Neural progenitor cell (in vitro differentiated cells): ENCODE measurements at regions not wholly inside any gene's neighbourhood (a gene's known extent, or its start where the extent isn't known, plus 50 kb on each side); places are given as distances from the start of the nearest gene placed in this dataset.

Experiments used
- DNase-seq: peaks from one replicate; pipeline ENCODE4 v3.0.0-alpha.2; 2016; ENCODE audit warnings: low spot score
- H2AFZ ChIP-seq: fragments of 200-600 bp; sonication (generic); replicated peaks from 2 replicates; pipeline ENCODE4 v1.6.1; 2016; ENCODE audit warnings: antibody characterized with exemption
- H3F3A ChIP-seq: fragments of 200-600 bp; sonication (generic); 2 replicates; pipeline ENCODE4 v1.6.1; 2016; ENCODE audit warnings: antibody characterized with exemption, low read depth
- H3K27ac ChIP-seq: fragments of 200-600 bp; sonication (generic); 2 replicates; pipeline ENCODE4 v1.5.1; 2016; ENCODE audit warnings: mild to moderate bottlenecking
- H3K27me3 ChIP-seq: fragments of 200-600 bp; sonication (generic); 2 replicates; pipeline ENCODE4 v1.6.1; 2016; ENCODE audit warnings: mild to moderate bottlenecking, moderate library complexity
- H3K36me3 ChIP-seq: fragments of 200-600 bp; sonication (generic); 2 replicates; pipeline ENCODE4 v1.5.1; 2016
- H3K4me1 ChIP-seq: fragments of 200-600 bp; sonication (generic); 2 replicates; pipeline ENCODE4 v1.6.1; 2016; ENCODE audit warnings: mixed run types
- H3K4me2 ChIP-seq: fragments of 200-600 bp; sonication (generic); 2 replicates; pipeline ENCODE4 v1.6.1; 2016
- H3K4me3 ChIP-seq: fragments of 200-600 bp; sonication (generic); 2 replicates; pipeline ENCODE4 v1.5.1; 2016
- H3K79me2 ChIP-seq: fragments of 200-600 bp; sonication (generic); 2 replicates; pipeline ENCODE4 v1.6.1; 2016; ENCODE audit warnings: low read depth
- H3K9ac ChIP-seq: fragments of 200-600 bp; sonication (generic); 2 replicates; pipeline ENCODE4 v1.6.1; 2016
- H3K9me3 ChIP-seq: fragments of 200-600 bp; sonication (generic); 2 replicates; pipeline ENCODE4 v1.5.1; 2016; ENCODE audit warnings: low read depth
- H4K20me1 ChIP-seq: fragments of 200-600 bp; sonication (generic); 2 replicates; pipeline ENCODE4 v1.6.1; 2016; ENCODE audit warnings: low read depth
- H3K27ac Mint-ChIP-seq: 3 replicates; pipeline ENCODE4 v1.8.0; 2021; ENCODE audit warnings: mixed read lengths
- H3K27me3 Mint-ChIP-seq: 2 replicates; pipeline ENCODE4 v1.8.0; 2022; ENCODE audit warnings: low read depth, mild to moderate bottlenecking, inconsistent platforms, moderate library complexity, mixed read lengths; ENCODE audit not compliant: insufficient read depth
- H3K36me3 Mint-ChIP-seq: 3 replicates; pipeline ENCODE4 v1.8.0; 2021; ENCODE audit warnings: mixed read lengths
- H3K4me1 Mint-ChIP-seq: 3 replicates; pipeline ENCODE4 v1.8.0; 2021; ENCODE audit warnings: mixed read lengths
- H3K4me3 Mint-ChIP-seq: 3 replicates; pipeline ENCODE4 v1.8.0; 2021; ENCODE audit warnings: mild to moderate bottlenecking, moderate library complexity, mixed read lengths
- H3K9me3 Mint-ChIP-seq: 3 replicates; pipeline ENCODE4 v1.8.0; 2020; ENCODE audit warnings: mixed read lengths
- EZH2 ChIP-seq: fragments of 200-600 bp; sonication (generic); IDR thresholded peaks from 2 replicates; pipeline ENCODE4 v1.6.1; 2017; ENCODE audit warnings: antibody characterized with exemption, mild to moderate bottlenecking, moderate library complexity
- EZH2phosphoT487 ChIP-seq: fragments of 200-600 bp; sonication (generic); IDR thresholded peaks from 2 replicates; pipeline ENCODE4 v1.6.1; 2017; ENCODE audit warnings: antibody characterized with exemption
- TF ChIP-seq, protein P1 (sequence below): fragments of 200-600 bp; sonication (generic); IDR thresholded peaks from 2 replicates; pipeline ENCODE4 v1.5.1; 2017; ENCODE audit warnings: antibody characterized with exemption, mild to moderate bottlenecking

DNA sequence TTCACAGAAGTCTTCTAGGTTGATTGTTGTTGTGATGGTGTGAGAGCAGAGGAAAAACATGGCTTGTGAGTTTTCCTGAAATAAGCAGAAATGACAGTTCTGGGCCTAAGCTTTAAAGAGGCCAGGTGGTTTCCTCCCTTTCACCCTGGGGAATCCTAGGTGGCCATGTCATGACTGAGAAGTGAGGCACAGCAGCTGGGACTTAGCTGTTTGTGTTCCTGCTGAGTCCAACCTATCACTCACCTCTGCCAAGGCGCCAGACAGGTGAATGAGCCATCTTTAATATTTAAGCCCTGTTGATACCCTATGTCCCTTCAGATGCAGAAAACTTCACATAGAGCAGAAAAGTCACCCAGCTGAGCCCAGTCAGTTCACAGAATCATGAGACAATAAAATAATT lies 384.4 kb downstream of the SLC4A3 start:
- no peaks in the 10 kb centered on the region for H4K20me1 ChIP-seq
- Mint-ChIP-seq H3K27me3 (no peaks in the 10 kb centered on the region), H3K27ac (no peak overlapping the region), H3K4me1 (no peaks in the 10 kb centered on the region), H3K36me3 (no peaks in the 10 kb centered on the region), H3K9me3 (peaks cover 6% of the 10 kb centered on the region), H3K4me3 (no peak overlapping the region)
- no peaks in the 10 kb centered on the region for H3K9me3 ChIP-seq
- H3K9ac ChIP-seq, result no peak overlapping the region
- H3K4me2 ChIP-seq, result no peak overlapping the region
- no peak for DNase-seq
- no peaks in the 10 kb centered on the region for H3F3A ChIP-seq
- no peaks in the 10 kb centered on the region for H3K36me3 ChIP-seq
- no peak overlapping the region for H3K4me3 ChIP-seq
- no peak overlapping the region for H2AFZ ChIP-seq
- no peak for TF ChIP-seq EZH2phosphoT487
- no peak for TF ChIP-seq EZH2
- TF ChIP-seq, protein P1, sequence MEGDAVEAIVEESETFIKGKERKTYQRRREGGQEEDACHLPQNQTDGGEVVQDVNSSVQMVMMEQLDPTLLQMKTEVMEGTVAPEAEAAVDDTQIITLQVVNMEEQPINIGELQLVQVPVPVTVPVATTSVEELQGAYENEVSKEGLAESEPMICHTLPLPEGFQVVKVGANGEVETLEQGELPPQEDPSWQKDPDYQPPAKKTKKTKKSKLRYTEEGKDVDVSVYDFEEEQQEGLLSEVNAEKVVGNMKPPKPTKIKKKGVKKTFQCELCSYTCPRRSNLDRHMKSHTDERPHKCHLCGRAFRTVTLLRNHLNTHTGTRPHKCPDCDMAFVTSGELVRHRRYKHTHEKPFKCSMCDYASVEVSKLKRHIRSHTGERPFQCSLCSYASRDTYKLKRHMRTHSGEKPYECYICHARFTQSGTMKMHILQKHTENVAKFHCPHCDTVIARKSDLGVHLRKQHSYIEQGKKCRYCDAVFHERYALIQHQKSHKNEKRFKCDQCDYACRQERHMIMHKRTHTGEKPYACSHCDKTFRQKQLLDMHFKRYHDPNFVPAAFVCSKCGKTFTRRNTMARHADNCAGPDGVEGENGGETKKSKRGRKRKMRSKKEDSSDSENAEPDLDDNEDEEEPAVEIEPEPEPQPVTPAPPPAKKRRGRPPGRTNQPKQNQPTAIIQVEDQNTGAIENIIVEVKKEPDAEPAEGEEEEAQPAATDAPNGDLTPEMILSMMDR, result no peak
- H3K4me1 ChIP-seq, result no peaks in the 10 kb centered on the region
- H3K79me2 ChIP-seq, result no peaks in the 10 kb centered on the region
- no peak overlapping the region for H3K27ac ChIP-seq
- H3K27me3 ChIP-seq, result no peaks in the 10 kb centered on the region

GRCh38 chr2:220014961-220015360 lies 387.5 kb downstream of the SLC4A3 start:
- Mint-ChIP-seq H3K4me1 (peaks cover 4% of the 10 kb centered on the region), H3K27ac (no peak overlapping the region), H3K9me3 (peaks cover 9% of the 10 kb centered on the region), H3K36me3 (no peaks in the 10 kb centered on the region), H3K4me3 (no peak overlapping the region), H3K27me3 (no peaks in the 10 kb centered on the region)
- no peak for TF ChIP-seq EZH2phosphoT487
- TF ChIP-seq, protein P1, result no peak
- no peak for TF ChIP-seq EZH2
- Histone ChIP-seq H3K9me3 (no peaks in the 10 kb centered on the region), H4K20me1 (no peaks in the 10 kb centered on the region), H3K4me3 (no peak overlapping the region), H3K79me2 (no peaks in the 10 kb centered on the region), H3K27me3 (no peaks in the 10 kb centered on the region), H3K4me2 (no peak overlapping the region), H3K4me1 (peaks cover 4% of the 10 kb centered on the region), H3K9ac (no peak overlapping the region), H2AFZ (no peak overlapping the region), H3K36me3 (no peaks in the 10 kb centered on the region), H3K27ac (no peak overlapping the region), H3F3A (no peaks in the 10 kb centered on the region)
- no peak for DNase-seq

- TF ChIP-seq, protein P1, result no peak
- TF ChIP-seq EZH2phosphoT487, result no peak
- no peak for TF ChIP-seq EZH2
- peaks cover 9% of the 10 kb centered on the region for H3K9me3 Mint-ChIP-seq
- H2AFZ ChIP-seq, result no peak overlapping the region
- no peaks in the 10 kb centered on the region for H3K9me3 ChIP-seq
- no peak overlapping the region for H3K4me3 ChIP-seq
- H3K4me1 ChIP-seq, result peaks cover 10% of the 10 kb centered on the region
- no peaks in the 10 kb centered on the region for H3K36me3 Mint-ChIP-seq
- no peaks in the 10 kb centered on the region for H3F3A ChIP-seq
- DNase-seq, result no peak
- no peak overlapping the region for H3K4me2 ChIP-seq
- no peak overlapping the region for H3K4me3 Mint-ChIP-seq
- H3K9ac ChIP-seq, result no peak overlapping the region
- H3K36me3 ChIP-seq, result no peaks in the 10 kb centered on the region
- H3K27ac Mint-ChIP-seq, result no peak overlapping the region
- no peaks in the 10 kb centered on the region for H3K27me3 ChIP-seq
- H3K27ac ChIP-seq, result no peak overlapping the region
- no peaks in the 10 kb centered on the region for H3K79me2 ChIP-seq
- H3K27me3 Mint-ChIP-seq, result no peaks in the 10 kb centered on the region
- H4K20me1 ChIP-seq, result no peaks in the 10 kb centered on the region
- peaks cover 6% of the 10 kb centered on the region for H3K4me1 Mint-ChIP-seq
These were observed 388.1 kb downstream of the SLC4A3 start for GRCh38 chr2:220015576-220015975.

GRCh38 chr2:220025207-220025606 lies 397.8 kb downstream of the SLC4A3 start:
- no peaks in the 10 kb centered on the region for H3K36me3 ChIP-seq
- peaks cover 10% of the 10 kb centered on the region for H3K4me1 ChIP-seq
- no peaks in the 10 kb centered on the region for H3K27me3 ChIP-seq
- Mint-ChIP-seq H3K36me3 (no peaks in the 10 kb centered on the region), H3K4me3 (no peak overlapping the region), H3K27me3 (no peaks in the 10 kb centered on the region), H3K9me3 (no peaks in the 10 kb centered on the region), H3K27ac (peak overlapping the region; percentile 58), H3K4me1 (peaks cover 3% of the 10 kb centered on the region)
- H3K4me2 ChIP-seq, result no peak overlapping the region
- no peak overlapping the region for H3K9ac ChIP-seq
- H3K9me3 ChIP-seq, result no peaks in the 10 kb centered on the region
- H3F3A ChIP-seq, result no peaks in the 10 kb centered on the region
- H2AFZ ChIP-seq, result no peak overlapping the region
- no peak overlapping the region for H3K27ac ChIP-seq
- no peaks in the 10 kb centered on the region for H4K20me1 ChIP-seq
- H3K79me2 ChIP-seq, result no peaks in the 10 kb centered on the region
- DNase-seq, result no peak
- TF ChIP-seq EZH2phosphoT487 (no peak), EZH2 (no peak)
- TF ChIP-seq, protein P1, result no peak
- no peak overlapping the region for H3K4me3 ChIP-seq
